ENCODE measurements at regions not wholly inside any gene's neighbourhood (a gene's known extent, or its start where the extent isn't known, plus 50 kb on each side); places are given as distances from the start of the nearest gene placed in this dataset.

DNA sequence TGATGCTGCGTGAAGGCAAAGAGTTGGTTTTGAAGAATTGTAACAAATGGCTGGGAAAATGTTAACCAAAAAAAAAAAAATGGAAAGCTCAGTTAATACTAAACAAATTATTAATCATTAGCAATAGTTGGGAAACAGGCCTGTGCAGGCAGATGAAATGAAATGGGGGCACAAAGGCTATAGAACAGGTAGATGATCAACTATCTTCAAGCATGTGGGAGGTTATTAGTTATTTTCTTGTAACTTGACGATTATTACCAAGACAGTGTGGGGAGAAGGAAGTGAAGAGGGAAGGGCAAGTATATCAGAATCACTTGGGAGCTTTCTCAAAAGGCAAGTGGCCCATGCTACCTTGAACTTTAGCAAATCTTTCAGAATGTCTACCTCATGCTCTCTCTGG, 351.9 kb downstream of the BCOR start:
- Histone ChIP-seq H3K4me3 (ENCODE audit: low read depth, low read length) (no peak overlapping the region), H3K36me3 (ENCODE audit: control insufficient read depth, insufficient read depth, low read length) (no peaks in the 10 kb centered on the region), H3K27me3 (ENCODE audit: control insufficient read depth, insufficient read depth, low read length) (no peaks in the 10 kb centered on the region)
- TF ChIP-seq CTCF (IDR thresholded peaks at IDR 0.05; ENCODE audit: insufficient read depth, low read length, poor library complexity, severe bottlenecking): no peak
- DNase-seq (ENCODE audit: low read depth): no peak

DNA sequence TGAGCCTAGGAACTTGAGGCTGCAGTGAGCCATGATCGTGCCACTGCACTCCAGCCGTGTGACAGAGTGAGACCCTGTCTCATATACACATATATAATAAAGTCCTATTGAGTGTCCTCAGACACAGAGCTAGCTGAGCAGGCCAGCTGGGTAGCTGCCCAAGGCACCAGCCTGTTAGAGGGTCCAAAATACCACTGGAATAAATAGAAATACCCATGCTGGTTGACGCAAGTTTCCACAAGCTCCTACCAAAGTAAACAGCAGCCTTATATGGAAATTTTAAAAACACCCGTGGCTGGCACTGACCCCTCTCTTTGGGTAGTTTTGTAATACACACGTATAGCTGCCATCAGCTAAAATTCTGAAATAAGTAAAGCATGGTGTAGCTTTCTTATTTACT, 348.6 kb downstream of the BCOR start:
- no peaks in the 10 kb centered on the region for H3K36me3 ChIP-seq (ENCODE audit: control insufficient read depth, insufficient read depth, low read length)
- H3K27me3 ChIP-seq (ENCODE audit: control insufficient read depth, insufficient read depth, low read length): no peaks in the 10 kb centered on the region
- no peak overlapping the region for H3K4me3 ChIP-seq (ENCODE audit: low read depth, low read length)
- no peak for DNase-seq (ENCODE audit: low read depth)
- no peak for TF ChIP-seq CTCF (IDR thresholded peaks at IDR 0.05; ENCODE audit: insufficient read depth, low read length, poor library complexity, severe bottlenecking)

DNA sequence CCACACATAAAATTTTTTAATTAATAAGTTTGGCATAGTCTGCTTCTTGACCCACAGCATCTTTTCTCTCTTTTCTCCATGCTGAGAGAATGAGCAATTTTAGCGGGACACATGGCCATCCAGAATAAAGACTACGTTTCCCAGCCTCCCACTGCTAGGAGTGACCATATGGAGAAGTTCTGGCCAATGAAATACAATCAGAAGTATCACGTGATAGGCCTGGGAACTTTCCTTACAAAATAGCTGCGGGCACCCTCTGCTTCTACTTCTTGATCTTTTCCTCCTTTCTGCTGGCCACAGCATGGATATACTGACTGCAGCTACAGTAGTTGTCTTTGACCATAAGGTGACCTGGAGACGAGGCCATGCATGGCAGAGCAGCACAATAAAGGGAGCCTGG, 348.0 kb downstream of the BCOR start:
- TF ChIP-seq CTCF (IDR thresholded peaks at IDR 0.05; ENCODE audit: insufficient read depth, low read length, poor library complexity, severe bottlenecking): no peak
- no peak for DNase-seq (ENCODE audit: low read depth)
- Histone ChIP-seq H3K36me3 (ENCODE audit: control insufficient read depth, insufficient read depth, low read length) (no peaks in the 10 kb centered on the region), H3K27me3 (ENCODE audit: control insufficient read depth, insufficient read depth, low read length) (no peaks in the 10 kb centered on the region), H3K4me3 (ENCODE audit: low read depth, low read length) (no peak overlapping the region)

DNA sequence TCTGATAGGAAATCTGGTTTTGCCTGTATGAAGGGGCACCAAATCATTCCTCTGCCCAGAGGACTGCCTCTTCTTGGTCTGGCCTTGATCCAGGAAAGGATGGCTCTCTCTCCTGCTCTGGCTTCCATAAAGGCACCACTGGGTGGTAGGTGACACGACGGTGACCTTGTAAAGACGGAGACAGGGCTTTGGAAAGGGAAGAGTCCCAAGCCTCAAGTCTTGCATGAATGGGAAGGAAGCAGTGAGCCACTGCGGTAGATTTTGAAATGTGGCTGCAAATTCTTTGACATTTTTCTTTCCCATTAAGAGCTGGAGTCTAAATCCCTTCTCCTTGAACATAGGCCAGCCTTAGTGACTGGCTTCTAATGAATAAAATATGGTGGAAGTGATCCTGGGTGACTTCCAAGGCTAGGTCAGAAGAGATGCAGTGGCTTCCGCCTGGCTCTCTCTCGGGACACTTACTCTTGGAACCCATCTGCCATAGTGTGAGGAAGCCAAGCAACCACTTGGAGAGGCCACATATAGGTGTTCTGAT, 347.4 kb downstream of the BCOR start:
- TF ChIP-seq CTCF (IDR thresholded peaks at IDR 0.05; ENCODE audit: insufficient read depth, low read length, poor library complexity, severe bottlenecking): no peak
- DNase-seq (ENCODE audit: low read depth): no peak
- no peaks in the 10 kb centered on the region for H3K27me3 ChIP-seq (ENCODE audit: control insufficient read depth, insufficient read depth, low read length)
- no peak overlapping the region for H3K4me3 ChIP-seq (ENCODE audit: low read depth, low read length)
- no peaks in the 10 kb centered on the region for H3K36me3 ChIP-seq (ENCODE audit: control insufficient read depth, insufficient read depth, low read length)

- no peaks in the 10 kb centered on the region for H3K27me3 ChIP-seq (ENCODE audit: control insufficient read depth, insufficient read depth, low read length)
- no peak overlapping the region for H3K4me3 ChIP-seq (ENCODE audit: low read depth, low read length)
- TF ChIP-seq CTCF (IDR thresholded peaks at IDR 0.05; ENCODE audit: insufficient read depth, low read length, poor library complexity, severe bottlenecking): no peak
- no peaks in the 10 kb centered on the region for H3K36me3 ChIP-seq (ENCODE audit: control insufficient read depth, insufficient read depth, low read length)
- no peak for DNase-seq (ENCODE audit: low read depth)
These were observed 346.9 kb downstream of the BCOR start for GRCh38 chrX:39750848-39751247.

DNA sequence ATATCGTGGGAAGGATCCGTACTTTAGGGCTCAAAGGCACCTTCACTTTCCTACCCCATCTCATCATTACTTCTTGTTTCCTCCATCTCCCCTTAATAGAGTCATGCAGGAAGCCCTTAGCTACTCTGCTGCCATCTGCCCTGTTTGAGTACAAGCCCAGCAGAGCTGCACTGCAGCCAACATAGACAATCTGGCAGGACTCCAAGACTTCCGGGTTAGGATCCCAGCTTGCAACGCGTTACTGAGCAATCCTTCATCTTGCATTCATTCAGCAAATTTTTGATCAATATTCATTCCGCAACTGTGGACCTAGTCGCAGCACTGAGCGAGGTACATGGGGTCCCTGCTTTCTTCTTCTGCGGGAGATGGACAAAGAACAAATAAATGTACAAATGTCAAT, 344.9 kb downstream of the BCOR start:
- DNase-seq (ENCODE audit: low read depth): no peak
- H3K27me3 ChIP-seq (ENCODE audit: control insufficient read depth, insufficient read depth, low read length): no peaks in the 10 kb centered on the region
- no peaks in the 10 kb centered on the region for H3K36me3 ChIP-seq (ENCODE audit: control insufficient read depth, insufficient read depth, low read length)
- no peak for TF ChIP-seq CTCF (IDR thresholded peaks at IDR 0.05; ENCODE audit: insufficient read depth, low read length, poor library complexity, severe bottlenecking)
- H3K4me3 ChIP-seq (ENCODE audit: low read depth, low read length): no peak overlapping the region
